Suprapubic skin (tissue), 4 donors: ENCODE measurements at regions not wholly inside any gene's neighbourhood (a gene's known extent, or its start where the extent isn't known, plus 50 kb on each side); places are given as distances from the start of the nearest gene placed in this dataset.

ENCODE experiments used
- DNase-seq, 2 donors: peaks; one replicate each; pipeline ENCODE4 v3.0.0-alpha.2; 2019; ENCODE audit warnings: low spot score in 2 of 2
- H3K27ac ChIP-seq: fragments of 200-600 bp; sonication (generic); one replicate; pipeline ENCODE4 v1.5.1; 2019
- H3K27me3 ChIP-seq: fragments of 200-600 bp; sonication (generic); one replicate; pipeline ENCODE4 v1.5.1; 2019
- H3K36me3 ChIP-seq: fragments of 200-600 bp; sonication (generic); one replicate; pipeline ENCODE4 v1.5.1; 2019
- H3K4me1 ChIP-seq: fragments of 200-600 bp; sonication (generic); one replicate; pipeline ENCODE4 v1.5.1; 2019
- H3K4me3 ChIP-seq: fragments of 200-600 bp; sonication (generic); one replicate; pipeline ENCODE4 v1.5.1; 2019; ENCODE audit warnings: mild to moderate bottlenecking
- H3K9me3 ChIP-seq: fragments of 200-600 bp; sonication (generic); one replicate; pipeline ENCODE4 v1.5.1; 2019
- EP300 ChIP-seq: sonication (generic); formaldehyde crosslinking; IDR thresholded peaks from one replicate; pipeline ENCODE4 v1.6.1; 2017; ENCODE audit warnings: antibody characterized with exemption
- POLR2A ChIP-seq, 2 donors: fragments of 450-650 bp; IDR thresholded peaks; one replicate each; pipeline ENCODE4 v1.6.1; 2017; ENCODE audit warnings: antibody characterized with exemption in 2 of 2, mild to moderate bottlenecking in 2 of 2, moderate library complexity in 2 of 2
- POLR2AphosphoS5 ChIP-seq, 3 donors: sonication (generic); formaldehyde crosslinking; IDR thresholded peaks; one replicate each; pipeline ENCODE4 v1.6.1; 2017; ENCODE audit warnings: antibody characterized with exemption in 3 of 3
- WGBS: methylation state at CpG from one replicate; pipeline ENCODE4 v1.1.5; 2018; 5-methylcytosine and 5-hydroxymethylcytosine counted together
- TF ChIP-seq, protein P1 (sequence below), 2 donors: fragments of 200-600 bp in 1 of 2; fragments of 450-650 bp in 1 of 2; sonication (generic) in 1 of 2; IDR thresholded peaks; one replicate each; pipeline ENCODE4 v1.5.1; 2016 to 2019; ENCODE audit warnings: antibody characterized with exemption in 2 of 2, mild to moderate bottlenecking in 1 of 2, moderate library complexity in 1 of 2

DNA sequence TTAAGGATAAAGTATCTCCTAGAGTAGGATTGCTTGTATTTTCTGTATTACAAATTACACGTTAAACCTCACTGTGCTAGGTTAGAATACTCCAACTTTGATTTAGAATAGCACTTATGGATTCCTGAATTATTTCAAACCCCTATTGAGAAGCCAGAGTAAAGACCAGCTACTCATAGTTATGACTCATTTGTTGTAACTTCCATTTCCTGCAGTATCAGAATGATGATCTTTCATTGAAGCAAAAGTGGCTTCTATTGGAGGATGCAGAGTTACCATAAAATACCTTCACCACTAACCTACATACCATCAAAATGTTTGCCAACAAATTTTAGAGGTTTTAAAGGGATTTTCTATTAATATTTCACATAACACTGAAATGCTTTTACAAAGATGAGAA, 1322.7 kb upstream of the ALCAM start:
- TF ChIP-seq POLR2AphosphoS5 (IDR thresholded peaks at IDR 0.05): no peak
- TF ChIP-seq EP300: no peak
- TF ChIP-seq, protein P1, sequence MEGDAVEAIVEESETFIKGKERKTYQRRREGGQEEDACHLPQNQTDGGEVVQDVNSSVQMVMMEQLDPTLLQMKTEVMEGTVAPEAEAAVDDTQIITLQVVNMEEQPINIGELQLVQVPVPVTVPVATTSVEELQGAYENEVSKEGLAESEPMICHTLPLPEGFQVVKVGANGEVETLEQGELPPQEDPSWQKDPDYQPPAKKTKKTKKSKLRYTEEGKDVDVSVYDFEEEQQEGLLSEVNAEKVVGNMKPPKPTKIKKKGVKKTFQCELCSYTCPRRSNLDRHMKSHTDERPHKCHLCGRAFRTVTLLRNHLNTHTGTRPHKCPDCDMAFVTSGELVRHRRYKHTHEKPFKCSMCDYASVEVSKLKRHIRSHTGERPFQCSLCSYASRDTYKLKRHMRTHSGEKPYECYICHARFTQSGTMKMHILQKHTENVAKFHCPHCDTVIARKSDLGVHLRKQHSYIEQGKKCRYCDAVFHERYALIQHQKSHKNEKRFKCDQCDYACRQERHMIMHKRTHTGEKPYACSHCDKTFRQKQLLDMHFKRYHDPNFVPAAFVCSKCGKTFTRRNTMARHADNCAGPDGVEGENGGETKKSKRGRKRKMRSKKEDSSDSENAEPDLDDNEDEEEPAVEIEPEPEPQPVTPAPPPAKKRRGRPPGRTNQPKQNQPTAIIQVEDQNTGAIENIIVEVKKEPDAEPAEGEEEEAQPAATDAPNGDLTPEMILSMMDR (IDR thresholded peaks at IDR 0.05): no peak
- TF ChIP-seq POLR2A (IDR thresholded peaks at IDR 0.05): no peak
- H3K4me1 ChIP-seq: no peaks in the 10 kb centered on the region
- no peaks in the 10 kb centered on the region for H3K27me3 ChIP-seq
- H3K36me3 ChIP-seq: no peaks in the 10 kb centered on the region
- no peak overlapping the region for H3K4me3 ChIP-seq
- H3K9me3 ChIP-seq: no peaks in the 10 kb centered on the region
- DNase-seq: no peak
- 75% methylated on average over 1 of the region's 1 CpG for WGBS
- H3K27ac ChIP-seq: no peak overlapping the region

DNA sequence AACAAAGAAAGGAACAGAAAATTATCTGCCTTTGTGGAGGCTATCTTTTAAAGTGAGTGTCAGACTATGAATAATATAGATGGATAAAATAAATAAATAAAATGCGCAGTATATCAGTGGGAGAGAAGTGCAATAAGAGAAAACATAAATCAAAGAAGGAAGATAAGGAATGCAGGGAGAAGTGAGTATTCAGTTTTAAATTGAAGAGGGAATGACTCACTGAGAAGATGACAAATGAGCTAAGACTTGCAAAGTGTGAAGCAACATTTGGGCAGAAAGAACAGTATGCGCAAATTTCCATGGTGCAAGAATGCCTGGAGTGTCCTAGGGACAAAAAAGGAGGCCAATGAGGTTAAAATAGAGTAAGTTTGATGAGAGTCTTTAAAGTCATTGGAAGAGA, 1300.1 kb upstream of the ALCAM start:
- Histone ChIP-seq H3K9me3 (no peaks in the 10 kb centered on the region), H3K27me3 (no peaks in the 10 kb centered on the region), H3K36me3 (no peaks in the 10 kb centered on the region), H3K4me1 (no peaks in the 10 kb centered on the region), H3K27ac (no peak overlapping the region), H3K4me3 (no peak overlapping the region)
- TF ChIP-seq POLR2A (IDR thresholded peaks at IDR 0.05) (no peak), POLR2AphosphoS5 (IDR thresholded peaks at IDR 0.05) (no peak)
- TF ChIP-seq, protein P1 (IDR thresholded peaks at IDR 0.05): no peak
- WGBS: 71% methylated on average over 2 of the region's 2 CpGs
- DNase-seq: no peak

DNA sequence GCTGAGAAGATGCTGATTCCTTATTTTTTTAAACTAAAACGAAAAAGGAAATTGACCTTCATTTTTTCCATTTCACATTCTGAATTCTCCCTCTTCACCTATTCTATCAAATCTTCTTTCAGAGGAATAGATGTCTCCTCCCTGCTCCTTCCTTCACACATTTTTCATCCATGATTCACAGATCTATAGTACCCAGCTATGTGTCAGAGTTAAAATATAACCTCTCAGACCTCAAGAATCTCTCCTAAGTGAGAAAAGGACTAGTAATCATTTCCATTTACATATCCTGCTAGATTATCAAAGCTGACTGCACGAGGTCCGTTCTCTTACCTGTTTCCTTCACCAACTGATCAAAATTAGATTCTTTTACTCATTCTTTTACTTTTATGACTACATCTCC, 1297.6 kb upstream of the ALCAM start:
- Histone ChIP-seq H3K27ac (no peak overlapping the region), H3K9me3 (no peaks in the 10 kb centered on the region), H3K4me3 (no peak overlapping the region), H3K4me1 (no peaks in the 10 kb centered on the region), H3K27me3 (no peaks in the 10 kb centered on the region), H3K36me3 (no peaks in the 10 kb centered on the region)
- WGBS: 73% methylated on average over 3 of the region's 3 CpGs
- TF ChIP-seq POLR2AphosphoS5 (IDR thresholded peaks at IDR 0.05) (no peak), EP300 (no peak), POLR2A (IDR thresholded peaks at IDR 0.05) (no peak)
- TF ChIP-seq, protein P1 (IDR thresholded peaks at IDR 0.05): no peak
- no peak for DNase-seq

DNA sequence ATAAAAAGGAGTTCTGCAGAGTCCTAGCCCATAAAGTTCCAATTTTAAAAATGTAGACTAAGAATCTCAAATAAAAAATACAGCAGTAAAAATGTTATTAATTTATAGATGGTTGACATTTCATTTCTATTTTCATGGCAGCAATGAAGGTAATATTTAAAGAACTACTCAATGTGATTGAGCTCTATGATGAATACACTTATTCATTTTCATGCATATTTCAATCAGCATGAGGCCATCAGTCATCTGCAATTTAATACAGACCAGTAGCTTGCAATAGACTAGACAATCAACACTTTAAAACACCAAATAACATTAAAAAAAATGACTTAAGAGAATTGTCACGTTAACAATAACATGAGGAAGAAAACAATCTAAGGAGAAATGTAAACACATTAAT, 1295.8 kb upstream of the ALCAM start:
- H3K4me3 ChIP-seq: no peak overlapping the region
- no peaks in the 10 kb centered on the region for H3K4me1 ChIP-seq
- 55% methylated on average over 1 of the region's 1 CpG for WGBS
- H3K36me3 ChIP-seq: no peaks in the 10 kb centered on the region
- no peaks in the 10 kb centered on the region for H3K9me3 ChIP-seq
- H3K27me3 ChIP-seq: no peaks in the 10 kb centered on the region
- TF ChIP-seq, protein P1 (IDR thresholded peaks at IDR 0.05): no peak
- TF ChIP-seq POLR2AphosphoS5 (IDR thresholded peaks at IDR 0.05) (no peak), EP300 (no peak), POLR2A (IDR thresholded peaks at IDR 0.05) (no peak)
- DNase-seq: no peak
- no peak overlapping the region for H3K27ac ChIP-seq

DNA sequence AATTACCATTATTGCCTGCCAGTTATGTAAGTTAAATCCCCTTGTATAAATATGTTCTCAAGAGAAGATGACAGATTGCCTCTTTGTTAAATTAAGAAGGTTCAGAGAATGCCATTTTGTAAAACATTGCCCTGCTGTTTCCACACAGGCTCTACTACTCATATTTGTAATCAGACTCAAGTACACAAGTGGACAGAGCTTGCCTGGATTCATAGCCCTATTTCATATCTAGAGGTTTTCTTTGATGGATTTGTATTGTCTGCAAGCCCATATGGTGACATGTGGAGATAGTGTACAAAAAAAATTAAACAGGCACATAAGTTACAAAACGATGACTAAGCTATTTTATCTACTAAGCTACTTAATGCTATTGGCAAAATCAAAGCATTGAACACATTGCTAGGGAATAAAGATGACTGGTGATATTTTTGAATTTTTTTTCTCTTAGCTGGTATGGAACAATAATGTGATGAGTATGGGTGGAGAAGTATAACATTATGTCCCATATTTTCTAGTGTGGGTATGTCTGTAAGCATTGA, 1286.6 kb upstream of the ALCAM start:
- Histone ChIP-seq H3K4me3 (no peak overlapping the region), H3K36me3 (no peaks in the 10 kb centered on the region), H3K27ac (no peak overlapping the region), H3K4me1 (no peaks in the 10 kb centered on the region), H3K9me3 (peaks cover 2% of the 10 kb centered on the region), H3K27me3 (no peaks in the 10 kb centered on the region)
- WGBS: 62% methylated on average over 1 of the region's 1 CpG
- TF ChIP-seq EP300: no peak
- TF ChIP-seq, protein P1 (IDR thresholded peaks at IDR 0.05): no peak
- TF ChIP-seq POLR2AphosphoS5 (IDR thresholded peaks at IDR 0.05): no peak
- no peak for TF ChIP-seq POLR2A (IDR thresholded peaks at IDR 0.05)
- no peak for DNase-seq
